Spleen (tissue), 11 donors: ENCODE measurements at regions not wholly inside any gene's neighbourhood (a gene's known extent, or its start where the extent isn't known, plus 50 kb on each side); places are given as distances from the start of the nearest gene placed in this dataset.
"Not testable (repeated sequence)": the region's sequence is repeated elsewhere in the genome, so short reads cannot be mapped to it uniquely, and the experiment has no call there.

Experiments used
- DNase-seq: peaks from one replicate; pipeline ENCODE4 v3.0.0-alpha.2; 2020
- H3K27ac ChIP-seq, 8 donors: fragments of 200-600 bp; sonication (generic) in 7 of 8; 1 replicate in 4 of 8; 2 replicates in 4 of 8; pipeline versions ENCODE4 v1.5.0 to v1.8.0; 2016 to 2021; ENCODE audit warnings: inconsistent platforms in 4 of 8, mild to moderate bottlenecking in 4 of 8, moderate library complexity in 1 of 8
- H3K27me3 ChIP-seq, 7 donors: fragments of 200-600 bp; sonication (generic) in 6 of 7; replicated peaks in 1 of 7; 1 replicate in 4 of 7; 2 replicates in 3 of 7; pipeline versions ENCODE4 v1.5.0 to v1.8.0; 2016 to 2021; ENCODE audit warnings: inconsistent platforms in 3 of 7, mild to moderate bottlenecking in 1 of 7
- H3K36me3 ChIP-seq, 6 donors: fragments of 200-600 bp; sonication (generic) in 5 of 6; 1 replicate in 4 of 6; 2 replicates in 2 of 6; pipeline versions ENCODE4 v1.5.0 to v1.8.0; 2016 to 2021; ENCODE audit warnings: inconsistent platforms in 2 of 6
- H3K4me1 ChIP-seq, 6 donors: fragments of 200-600 bp; sonication (generic) in 5 of 6; 1 replicate in 3 of 6; 2 replicates in 3 of 6; pipeline versions ENCODE4 v1.5.0 to v1.8.0; 2016 to 2021; ENCODE audit warnings: inconsistent platforms in 3 of 6
- H3K4me3 ChIP-seq, 8 donors: fragments of 200-600 bp; sonication (generic) in 7 of 8; 1 replicate in 4 of 8; 2 replicates in 4 of 8; pipeline versions ENCODE4 v1.5.0 to v1.8.0; 2016 to 2021; ENCODE audit warnings: inconsistent platforms in 4 of 8, mild to moderate bottlenecking in 4 of 8, moderate library complexity in 2 of 8
- H3K9me3 ChIP-seq, 8 donors: fragments of 200-600 bp; sonication (generic) in 7 of 8; 1 replicate in 4 of 8; 2 replicates in 4 of 8; pipeline versions ENCODE4 v1.5.0 to v1.8.0; 2016 to 2021; ENCODE audit warnings: inconsistent platforms in 4 of 8
- CTCF ChIP-seq, 11 experiments: fragments of 200-600 bp in 7 of 11; fragments of 450-650 bp in 4 of 11; sonication (generic) in 4 of 11; IDR thresholded peaks in 8 of 11; conservative IDR thresholded peaks in 3 of 11; 1 replicate in 7 of 11; 2 replicates in 4 of 11; pipeline versions ENCODE4 v1.4.0 to v1.8.0; 2016 to 2021; ENCODE audit warnings: antibody characterized with exemption in 11 of 11, inconsistent platforms in 4 of 11, mild to moderate bottlenecking in 1 of 11
- POLR2A ChIP-seq, 3 donors: fragments of 450-650 bp; IDR thresholded peaks; one replicate each; pipeline ENCODE4 v1.5.1; 2017; ENCODE audit warnings: antibody characterized with exemption in 3 of 3, mild to moderate bottlenecking in 1 of 3
- POLR2AphosphoS5 ChIP-seq, 3 donors: sonication (generic); formaldehyde crosslinking; IDR thresholded peaks; one replicate each; pipeline ENCODE4 v1.5.1; 2017; ENCODE audit warnings: antibody characterized with exemption in 3 of 3
- WGBS, 5 donors: extraction: QIAGEN DNeasy Blood & Tissue Kit in 3 of 5; methylation state at CpG; one replicate each; pipeline versions ENCODE4 v1.1.5 to v1.1.7; 2013 to 2018; 5-methylcytosine and 5-hydroxymethylcytosine counted together
- intact Hi-C: fragments of 100-400 bp; cut with DNase I; formaldehyde crosslinking; loops from one replicate; pipeline ENCODE4 v1.15.0; 2023; ENCODE audit warnings: low total_unique reads
- donor health status: healthy with polysubstance abuse.
- donor health status: DM: no; HTN: no; CAD: no; lungs with moderate emphysema.
- donor health status: DM: no; HTN: no; CAD: no.
- donor health status: Bipolar disorder and iron deficiency.
- donor health status: healthy.
- donor health status: DM: no; HTN: no; CAD: no.
- donor health status: DM: yes; HTN: yes; CAD: no.

GRCh38 chr19:14267224-14267741 lies 61.3 kb upstream of the ADGRL1 start:
- Histone ChIP-seq H3K9me3 (no peaks in the 10 kb centered on the region), H3K27ac (no peak overlapping the region), H3K4me1 (no peaks in the 10 kb centered on the region), H3K27me3 (peaks cover 0 to 29% (median 3%) of the 10 kb centered on the region in 7 donors), H3K36me3 (no peaks in the 10 kb centered on the region), H3K4me3 (no peak overlapping the region)
- DNase-seq = no peak
- 63 to 95% (median 90%) methylated on average over 6 of the region's 6 CpGs for WGBS, 5 donors
- no peak for TF ChIP-seq CTCF (IDR thresholded peaks at IDR 0.05 in 8 of 11, conservative IDR thresholded peaks at IDR 0.05 in 3 of 11)
- no peak for TF ChIP-seq POLR2AphosphoS5 (IDR thresholded peaks at IDR 0.05)
- no peak for TF ChIP-seq POLR2A (IDR thresholded peaks at IDR 0.05)
- intact Hi-C loops = no loop called here

- WGBS, 5 donors = 75 to 96% (median 93%) methylated on average over 4 of the region's 4 CpGs
Measured at GRCh38 chr19:14266208-14266607, 60.2 kb upstream of the ADGRL1 start.

GRCh38 chr19:14265290-14266036 lies 59.5 kb upstream of the ADGRL1 start:
- Histone ChIP-seq H3K36me3 (no peaks in the 10 kb centered on the region), H3K9me3 (no peaks in the 10 kb centered on the region), H3K27me3 (peaks cover 0 to 29% (median 3%) of the 10 kb centered on the region in 7 donors), H3K4me1 (no peaks in the 10 kb centered on the region), H3K4me3 (no peak overlapping the region), H3K27ac (no peak overlapping the region)
- WGBS, 5 donors = 40 to 52% (median 48%) methylated on average over 31 to 37 of the region's 37 CpGs
- TF ChIP-seq POLR2AphosphoS5 (IDR thresholded peaks at IDR 0.05) (no peak), CTCF (IDR thresholded peaks at IDR 0.05 in 8 of 11, conservative IDR thresholded peaks at IDR 0.05 in 3 of 11) (no peak), POLR2A (IDR thresholded peaks at IDR 0.05) (no peak)
- intact Hi-C loops = no loop called here
- DNase-seq = no peak

More at GRCh38 chr19:14266208-14266607, 60.2 kb upstream of the ADGRL1 start:
- H3K4me3 ChIP-seq, intact Hi-C loops, H3K9me3 ChIP-seq, H3K4me1 ChIP-seq, H3K27ac ChIP-seq, DNase-seq, H3K36me3 ChIP-seq: not testable (repeated sequence)
- peaks cover 0 to 29% (median 3%) of the 10 kb centered on the region in 7 donors for H3K27me3 ChIP-seq

- H3K27me3 ChIP-seq, H3K4me3 ChIP-seq, H3K36me3 ChIP-seq, intact Hi-C loops, H3K4me1 ChIP-seq, H3K9me3 ChIP-seq, H3K27ac ChIP-seq, DNase-seq: not testable (repeated sequence)
- WGBS, 5 donors = 78 to 88% (median 83%) methylated on average over 7 of the region's 7 CpGs
Measured at GRCh38 chr19:14255902-14256649, 50.1 kb upstream of the ADGRL1 start.
